PC-9 (cell line): ENCODE measurements at regions not wholly inside any gene's neighbourhood (a gene's known extent, or its start where the extent isn't known, plus 50 kb on each side); places are given as distances from the start of the nearest gene placed in this dataset.

Experiments
- BruUV-seq: library from RNA; stranded (reverse); fragments of 400-500 nt; replicated peaks from 2 replicates; lab custom pipeline; 2021; lab: Mats Ljungman, UMichigan
- CTCF ChIA-PET: fragments of 300-600 bp; sonication (Branson Sonifier 250); formaldehyde crosslinking; loops from one replicate; lab custom pipeline; 2022; ENCODE audit warnings: antibody characterized with exemption; lab: Charles Lee
- POLR2A ChIA-PET: fragments of 300-600 bp; sonication (Branson Sonifier 250); formaldehyde crosslinking; loops from one replicate; lab custom pipeline; 2022; ENCODE audit warnings: antibody characterized with exemption; ENCODE audit not compliant: unreplicated experiment; lab: Charles Lee
- DNase-seq, 2 experiments: peaks; one replicate each; pipeline versions ENCODE4 v3.0.0 to v3.0.0-alpha.2; 2015 to 2022; ENCODE audit warnings: mixed read lengths in 1 of 2
- H2AFZ ChIP-seq: fragments of 200-600 bp; sonication (generic); 2 replicates; pipeline ENCODE4 v1.8.1; 2017; ENCODE audit warnings: antibody characterized with exemption
- H3F3A ChIP-seq: fragments of 200-600 bp; sonication (generic); 2 replicates; pipeline ENCODE4 v1.8.1; 2017; ENCODE audit warnings: antibody characterized with exemption, mild to moderate bottlenecking, low read depth; ENCODE audit not compliant: insufficient read depth
- H3K27ac ChIP-seq: fragments of 200-600 bp; sonication (generic); 2 replicates; pipeline ENCODE4 v1.6.1; 2016; ENCODE audit warnings: mixed run types
- H3K27me3 ChIP-seq: fragments of 200-600 bp; sonication (generic); 2 replicates; pipeline ENCODE4 v1.6.1; 2016; ENCODE audit warnings: low read depth, mixed run types; ENCODE audit not compliant: insufficient read depth
- H3K36me3 ChIP-seq: fragments of 200-600 bp; sonication (generic); 2 replicates; pipeline ENCODE4 v1.6.1; 2016; ENCODE audit warnings: low read depth, mixed run types
- H3K4me1 ChIP-seq: fragments of 200-600 bp; sonication (generic); replicated peaks from 2 replicates; pipeline ENCODE4 v1.6.1; 2016; ENCODE audit warnings: mixed run types; ENCODE audit not compliant: insufficient read depth
- H3K4me2 ChIP-seq: fragments of 200-600 bp; sonication (generic); 2 replicates; pipeline ENCODE4 v1.6.1; 2017; ENCODE audit warnings: mixed run types
- H3K4me3 ChIP-seq: fragments of 200-600 bp; sonication (generic); 2 replicates; pipeline ENCODE4 v1.6.1; 2016; ENCODE audit warnings: mixed run types
- H3K79me2 ChIP-seq: fragments of 200-600 bp; sonication (generic); 2 replicates; pipeline ENCODE4 v1.6.1; 2017; ENCODE audit warnings: low read depth, mixed run types
- H3K9me2 ChIP-seq: fragments of 200-600 bp; sonication (generic); 2 replicates; pipeline ENCODE4 v1.8.1; 2017; ENCODE audit warnings: mild to moderate bottlenecking; ENCODE audit not compliant: insufficient read depth
- H3K9me3 ChIP-seq: fragments of 200-600 bp; sonication (generic); 2 replicates; pipeline ENCODE4 v1.8.1; 2016; ENCODE audit warnings: low read depth; ENCODE audit not compliant: insufficient read depth
- H4K20me1 ChIP-seq: fragments of 200-600 bp; sonication (generic); 2 replicates; pipeline ENCODE4 v1.8.1; 2017; ENCODE audit not compliant: insufficient read depth
- EZH2 ChIP-seq: fragments of 200-600 bp; sonication (generic); IDR thresholded peaks from 2 replicates; pipeline ENCODE4 v1.8.0; 2017; ENCODE audit warnings: antibody characterized with exemption, low read depth
- intact Hi-C: fragments of 100-400 bp; cut with micrococcal nuclease; formaldehyde crosslinking; loops from one replicate; pipeline ENCODE4 v1.10.0; 2022; ENCODE audit not compliant: unreplicated experiment
- TF ChIP-seq, protein P1 (sequence below): fragments of 200-600 bp; sonication (generic); conservative IDR thresholded peaks from 2 replicates; pipeline ENCODE4 v1.6.1; 2017; ENCODE audit warnings: mixed run types, antibody characterized with exemption, mild to moderate bottlenecking, moderate library complexity

DNA sequence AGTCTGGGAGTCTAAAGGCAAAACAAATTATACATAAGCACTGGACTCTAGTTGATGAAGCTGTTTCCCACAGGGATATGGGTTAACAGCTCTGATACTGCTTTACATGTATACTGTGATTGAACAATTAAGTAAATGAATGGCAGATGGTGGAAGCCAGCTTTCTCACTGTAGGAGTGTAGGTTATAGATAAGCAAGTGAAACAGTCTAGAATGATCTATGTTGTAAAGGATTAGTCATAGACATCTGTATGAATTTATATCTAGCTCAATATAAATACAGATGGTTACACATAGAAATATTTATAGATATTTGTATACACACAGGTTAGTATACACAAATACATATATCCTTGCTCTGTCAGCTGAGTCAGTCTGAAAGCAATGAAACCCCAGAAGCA lies 276.1 kb downstream of the PPARGC1A start:
- Histone ChIP-seq H3K4me2 (no peak overlapping the region), H2AFZ (no peak overlapping the region), H3K4me3 (no peak overlapping the region), H3F3A (no peaks in the 10 kb centered on the region), H3K36me3 (no peaks in the 10 kb centered on the region), H3K27ac (no peak overlapping the region), H3K9me2 (no peaks in the 10 kb centered on the region), H3K9me3 (no peaks in the 10 kb centered on the region), H4K20me1 (no peaks in the 10 kb centered on the region), H3K27me3 (no peaks in the 10 kb centered on the region), H3K4me1 (no peaks in the 10 kb centered on the region), H3K79me2 (no peaks in the 10 kb centered on the region)
- no peak for TF ChIP-seq EZH2
- TF ChIP-seq, protein P1, sequence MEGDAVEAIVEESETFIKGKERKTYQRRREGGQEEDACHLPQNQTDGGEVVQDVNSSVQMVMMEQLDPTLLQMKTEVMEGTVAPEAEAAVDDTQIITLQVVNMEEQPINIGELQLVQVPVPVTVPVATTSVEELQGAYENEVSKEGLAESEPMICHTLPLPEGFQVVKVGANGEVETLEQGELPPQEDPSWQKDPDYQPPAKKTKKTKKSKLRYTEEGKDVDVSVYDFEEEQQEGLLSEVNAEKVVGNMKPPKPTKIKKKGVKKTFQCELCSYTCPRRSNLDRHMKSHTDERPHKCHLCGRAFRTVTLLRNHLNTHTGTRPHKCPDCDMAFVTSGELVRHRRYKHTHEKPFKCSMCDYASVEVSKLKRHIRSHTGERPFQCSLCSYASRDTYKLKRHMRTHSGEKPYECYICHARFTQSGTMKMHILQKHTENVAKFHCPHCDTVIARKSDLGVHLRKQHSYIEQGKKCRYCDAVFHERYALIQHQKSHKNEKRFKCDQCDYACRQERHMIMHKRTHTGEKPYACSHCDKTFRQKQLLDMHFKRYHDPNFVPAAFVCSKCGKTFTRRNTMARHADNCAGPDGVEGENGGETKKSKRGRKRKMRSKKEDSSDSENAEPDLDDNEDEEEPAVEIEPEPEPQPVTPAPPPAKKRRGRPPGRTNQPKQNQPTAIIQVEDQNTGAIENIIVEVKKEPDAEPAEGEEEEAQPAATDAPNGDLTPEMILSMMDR: no peak
- BruUV-seq: no TSS peak
- intact Hi-C loops: loop anchor here (10.0 kb wide), 2 partner anchors 479 to 719 kb away; no protein-coding TSS in a partner anchor
- DNase-seq: no peak
- ChIA-PET CTCF (interaction anchor here (1.0 to 1.5 kb wide), 2 partner anchors 246 to 323 kb away, joined by 3 to 5 read pairs; no protein-coding TSS in a partner anchor), POLR2A (no interaction called here)

DNA sequence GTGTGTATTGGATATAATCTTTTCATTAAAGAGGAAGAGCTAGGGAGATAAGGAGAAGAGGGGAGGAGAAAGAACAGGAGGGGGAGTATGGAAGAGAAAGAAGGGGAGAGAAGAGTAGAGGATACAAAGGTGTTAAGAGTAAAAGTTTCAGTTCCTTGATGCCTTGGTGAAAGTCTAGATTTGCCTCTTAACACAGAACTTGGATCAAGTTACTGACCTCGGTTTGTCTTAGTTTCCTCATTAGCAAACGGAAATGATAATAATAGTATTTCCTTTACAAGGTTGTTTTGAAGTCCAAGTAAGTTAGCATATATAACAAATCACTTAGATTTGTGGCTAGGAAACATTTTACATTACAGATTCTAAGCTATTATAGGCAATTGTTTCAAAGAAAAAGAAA lies 287.1 kb downstream of the PPARGC1A start:
- Histone ChIP-seq H3K4me1 (no peaks in the 10 kb centered on the region), H3F3A (no peaks in the 10 kb centered on the region), H3K4me2 (no peak overlapping the region), H2AFZ (no peak overlapping the region), H3K36me3 (no peaks in the 10 kb centered on the region), H3K9me2 (no peaks in the 10 kb centered on the region), H3K9me3 (no peaks in the 10 kb centered on the region), H3K4me3 (no peak overlapping the region), H3K27ac (no peak overlapping the region), H4K20me1 (no peaks in the 10 kb centered on the region), H3K79me2 (no peaks in the 10 kb centered on the region), H3K27me3 (no peaks in the 10 kb centered on the region)
- intact Hi-C loops: no loop called here
- DNase-seq: no peak
- ChIA-PET POLR2A (no interaction called here), CTCF (no interaction called here)
- TF ChIP-seq EZH2: no peak
- TF ChIP-seq, protein P1: no peak
- no TSS peak for BruUV-seq

DNA sequence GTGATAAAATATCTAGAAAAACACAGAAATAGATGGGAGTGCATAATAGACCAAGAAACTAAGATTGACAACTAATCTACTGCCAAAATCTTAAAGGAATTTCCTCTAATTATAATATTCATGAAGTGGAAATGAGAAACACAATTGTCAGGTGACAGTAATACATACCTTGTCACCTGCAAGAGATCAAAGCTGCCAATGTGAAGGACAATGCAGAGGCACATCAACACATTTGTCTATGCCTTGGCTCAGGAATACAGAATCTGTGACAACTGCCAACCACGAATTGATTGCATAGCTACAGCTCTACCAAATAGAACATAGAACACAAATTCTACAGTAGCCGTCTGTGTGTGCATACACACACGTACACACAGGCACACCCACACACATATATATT lies 295.7 kb downstream of the PPARGC1A start:
- Histone ChIP-seq H3F3A (no peaks in the 10 kb centered on the region), H3K36me3 (no peaks in the 10 kb centered on the region), H3K79me2 (no peaks in the 10 kb centered on the region), H3K9me3 (no peaks in the 10 kb centered on the region), H3K4me1 (no peaks in the 10 kb centered on the region), H4K20me1 (no peaks in the 10 kb centered on the region), H3K9me2 (no peaks in the 10 kb centered on the region), H2AFZ (no peak overlapping the region), H3K27me3 (no peaks in the 10 kb centered on the region), H3K4me2 (no peak overlapping the region), H3K27ac (no peak overlapping the region), H3K4me3 (no peak overlapping the region)
- CTCF ChIA-PET: no interaction called here
- BruUV-seq: no TSS peak
- POLR2A ChIA-PET: no interaction called here
- TF ChIP-seq EZH2: no peak
- intact Hi-C loops: no loop called here
- DNase-seq: no peak

DNA sequence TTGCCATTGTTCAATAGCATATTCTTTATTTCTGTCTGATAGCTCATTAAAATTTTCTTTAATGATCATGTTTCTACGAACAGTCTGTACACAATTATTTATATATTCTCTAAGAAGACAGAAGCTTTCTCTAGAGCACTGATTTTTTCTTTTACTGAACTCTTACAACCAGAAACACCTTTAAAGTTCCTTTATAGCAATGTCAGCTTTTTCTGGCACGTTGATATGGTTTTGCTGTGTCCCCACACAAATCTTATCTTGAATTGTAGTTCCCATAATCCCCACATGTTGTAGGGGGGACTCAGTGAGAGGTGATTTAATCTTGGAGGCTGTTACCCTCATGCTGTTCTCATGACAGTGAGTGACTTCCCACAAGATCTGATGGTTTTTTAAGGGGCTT lies 299.4 kb downstream of the PPARGC1A start:
- H3K4me1 ChIP-seq: no peaks in the 10 kb centered on the region
- ChIA-PET POLR2A (no interaction called here), CTCF (no interaction called here)
- no peak overlapping the region for H3K4me3 ChIP-seq
- no peak overlapping the region for H3K4me2 ChIP-seq
- H3K27ac ChIP-seq: no peak overlapping the region
- no peaks in the 10 kb centered on the region for H3K9me3 ChIP-seq
- H2AFZ ChIP-seq: no peak overlapping the region
- no peaks in the 10 kb centered on the region for H3K27me3 ChIP-seq
- H3K9me2 ChIP-seq: no peaks in the 10 kb centered on the region
- no peaks in the 10 kb centered on the region for H3K36me3 ChIP-seq
- intact Hi-C loops: no loop called here
- TF ChIP-seq, protein P1: no peak
- no peak for TF ChIP-seq EZH2
- no peaks in the 10 kb centered on the region for H4K20me1 ChIP-seq
- no TSS peak for BruUV-seq
- DNase-seq: no peak
- no peaks in the 10 kb centered on the region for H3F3A ChIP-seq
- H3K79me2 ChIP-seq: no peaks in the 10 kb centered on the region
